ENCODE measurements at regions not wholly inside any gene's neighbourhood (a gene's known extent, or its start where the extent isn't known, plus 50 kb on each side); places are given as distances from the start of the nearest gene placed in this dataset.

DNA sequence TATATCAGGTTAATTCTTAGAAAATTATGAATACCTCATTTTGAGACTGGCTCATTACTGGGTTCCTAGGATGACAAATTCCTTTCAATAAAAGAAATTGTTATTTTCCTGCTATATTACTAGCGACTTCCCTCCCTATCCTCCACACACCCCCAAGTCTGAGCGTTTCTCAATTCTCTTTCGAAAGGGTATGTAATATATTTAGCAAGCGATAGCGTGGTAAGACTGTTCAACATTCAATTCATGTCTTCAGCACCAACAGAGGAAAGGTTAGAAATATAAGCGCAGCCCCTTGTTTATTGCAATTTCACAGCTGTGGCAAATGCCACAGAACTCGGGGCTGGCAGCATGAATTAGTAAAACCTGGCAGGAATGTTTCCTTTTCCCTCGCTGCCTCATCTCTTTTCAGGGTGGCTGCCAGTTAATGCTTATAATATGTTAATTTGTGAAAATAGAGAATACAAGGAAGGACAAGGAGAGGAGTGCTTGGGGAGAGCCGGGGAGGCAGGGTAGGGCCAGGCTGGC is 152.7 kb upstream of the TBCA start:
- no peaks in the 10 kb centered on the region for H3K79me2 ChIP-seq (ENCODE audit: control insufficient read depth, insufficient read depth, low read length)
- RAD21 ChIA-PET (ENCODE audit: unreplicated experiment): no interaction called here
- 62% methylated on average over 9 of the region's 9 CpGs for WGBS (ENCODE audit: insufficient coverage, insufficient replicate concordance, low lambda C conversion rate, missing lambda C conversion rate)
- H4K20me1 ChIP-seq (ENCODE audit: control insufficient read depth, insufficient read depth): no peaks in the 10 kb centered on the region
- no peaks in the 10 kb centered on the region for H3K4me1 ChIP-seq (ENCODE audit: control insufficient read depth, insufficient read depth, low read length)
- DNase-seq (ENCODE audit: low read depth, low spot score) (no peak), FAIRE-seq (no peak), ATAC-seq (no peak)
- POLR2A ChIA-PET: no interaction called here
- in situ Hi-C loops (cut with MboI): no loop called here
- TF ChIP-seq CBX5 (IDR thresholded peaks at IDR 0.05; ENCODE audit: low read depth): no peak
- TF ChIP-seq, protein P1, sequence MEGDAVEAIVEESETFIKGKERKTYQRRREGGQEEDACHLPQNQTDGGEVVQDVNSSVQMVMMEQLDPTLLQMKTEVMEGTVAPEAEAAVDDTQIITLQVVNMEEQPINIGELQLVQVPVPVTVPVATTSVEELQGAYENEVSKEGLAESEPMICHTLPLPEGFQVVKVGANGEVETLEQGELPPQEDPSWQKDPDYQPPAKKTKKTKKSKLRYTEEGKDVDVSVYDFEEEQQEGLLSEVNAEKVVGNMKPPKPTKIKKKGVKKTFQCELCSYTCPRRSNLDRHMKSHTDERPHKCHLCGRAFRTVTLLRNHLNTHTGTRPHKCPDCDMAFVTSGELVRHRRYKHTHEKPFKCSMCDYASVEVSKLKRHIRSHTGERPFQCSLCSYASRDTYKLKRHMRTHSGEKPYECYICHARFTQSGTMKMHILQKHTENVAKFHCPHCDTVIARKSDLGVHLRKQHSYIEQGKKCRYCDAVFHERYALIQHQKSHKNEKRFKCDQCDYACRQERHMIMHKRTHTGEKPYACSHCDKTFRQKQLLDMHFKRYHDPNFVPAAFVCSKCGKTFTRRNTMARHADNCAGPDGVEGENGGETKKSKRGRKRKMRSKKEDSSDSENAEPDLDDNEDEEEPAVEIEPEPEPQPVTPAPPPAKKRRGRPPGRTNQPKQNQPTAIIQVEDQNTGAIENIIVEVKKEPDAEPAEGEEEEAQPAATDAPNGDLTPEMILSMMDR (IDR thresholded peaks at IDR 0.05 in 2 of 3, conservative IDR thresholded peaks at IDR 0.05 in 1 of 3; ENCODE audit: control insufficient read depth in 2 of 3, extremely low read depth in 1 of 3, insufficient read depth in 1 of 3, low read depth in 3 of 3, low read length in 3 of 3): no peak
- no peak for TF ChIP-seq MTA3 (IDR thresholded peaks at IDR 0.05; ENCODE audit: borderline replicate concordance, low read length)
- TF ChIP-seq NRF1 (conservative IDR thresholded peaks at IDR 0.05; ENCODE audit: low read depth, low read length): no peak
- TF ChIP-seq GABPA (IDR thresholded peaks at IDR 0.05; ENCODE audit: low read depth): no peak
- no peak for TF ChIP-seq IKZF1 (conservative IDR thresholded peaks at IDR 0.05)
- TF ChIP-seq SPI1 (IDR thresholded peaks at IDR 0.05; ENCODE audit: borderline replicate concordance, insufficient read depth, low read depth, low read length): no peak
- TF ChIP-seq SREBF2 (IDR thresholded peaks at IDR 0.05; ENCODE audit: low read length): no peak
- TF ChIP-seq CREM (IDR thresholded peaks at IDR 0.05; ENCODE audit: low read depth): no peak
- no peak for TF ChIP-seq EP300 (IDR thresholded peaks at IDR 0.05; ENCODE audit: borderline replicate concordance in 1 of 2, control insufficient read depth in 1 of 2, low read depth in 2 of 2, low read length in 2 of 2)
- no peak for TF ChIP-seq CHD4 (IDR thresholded peaks at IDR 0.05)
- no peak for TF ChIP-seq SUPT20H (IDR thresholded peaks at IDR 0.05; ENCODE audit: borderline replicate concordance, control insufficient read depth, low read depth, low read length)
- H3K9me3 ChIP-seq (replicated peaks; ENCODE audit: control insufficient read depth, insufficient read depth, low read length): no peaks in the 10 kb centered on the region; the same call in 2 of the 3 replicates
- SMC1A ChIA-PET (ENCODE audit: uncharacterized antibody, unreplicated experiment): no interaction called here
- intact Hi-C loops (cut with micrococcal nuclease; ENCODE audit: unreplicated experiment): no loop called here
- no peak overlapping the region for H2AFZ ChIP-seq (ENCODE audit: control insufficient read depth, low read depth, low read length)
- H3K4me2 ChIP-seq (ENCODE audit: control insufficient read depth, insufficient read depth): no peak overlapping the region
- CTCF ChIA-PET: no interaction called here
- no peak overlapping the region for H3K27ac ChIP-seq (ENCODE audit: control insufficient read depth, insufficient read depth)
- H3K36me3 ChIP-seq (ENCODE audit: control insufficient read depth in 2 of 2, insufficient read depth in 2 of 2, low read length in 1 of 2): no peaks in the 10 kb centered on the region
- no TSS peak for BruUV-seq (replicated peaks)
- no peaks in the 10 kb centered on the region for H3K27me3 ChIP-seq (replicated peaks in 1 of 2; ENCODE audit: control insufficient read depth in 2 of 2, insufficient read depth in 2 of 2, low read length in 1 of 2)
- H3K9ac ChIP-seq (ENCODE audit: control insufficient read depth, insufficient read depth, low read length): no peak overlapping the region
- no peak overlapping the region for H3K4me3 ChIP-seq
